ENCODE measurements at regions not wholly inside any gene's neighbourhood (a gene's known extent, or its start where the extent isn't known, plus 50 kb on each side); places are given as distances from the start of the nearest gene placed in this dataset.

DNA sequence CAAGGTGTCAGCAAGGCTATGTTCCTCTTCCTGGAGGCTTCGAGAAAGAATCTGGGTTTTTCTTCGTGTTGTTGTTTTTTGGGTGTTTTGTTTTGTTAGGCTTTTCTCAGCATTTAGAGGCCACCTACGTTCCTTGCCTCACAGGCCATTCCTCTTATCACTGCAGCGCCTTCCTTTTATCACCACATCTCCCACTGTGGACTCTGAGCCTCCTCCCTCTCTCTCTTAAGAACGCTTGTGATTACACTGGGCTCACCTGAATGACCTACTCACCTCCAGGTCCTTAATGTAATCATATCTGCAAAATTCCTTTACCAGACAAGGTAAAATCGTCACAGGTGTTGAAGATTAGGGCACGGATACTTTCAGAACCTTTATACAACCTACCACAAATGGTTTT lies 340.8 kb downstream of the DTWD2 start:
- no peak for DNase-seq
- intact Hi-C loops (cut with micrococcal nuclease), result no loop called here
- no peak overlapping the region for H3K4me3 ChIP-seq
- H3K36me3 ChIP-seq, result no peaks in the 10 kb centered on the region
- no peak overlapping the region for H3K27ac ChIP-seq (replicated peaks)
- TF ChIP-seq, protein P1, sequence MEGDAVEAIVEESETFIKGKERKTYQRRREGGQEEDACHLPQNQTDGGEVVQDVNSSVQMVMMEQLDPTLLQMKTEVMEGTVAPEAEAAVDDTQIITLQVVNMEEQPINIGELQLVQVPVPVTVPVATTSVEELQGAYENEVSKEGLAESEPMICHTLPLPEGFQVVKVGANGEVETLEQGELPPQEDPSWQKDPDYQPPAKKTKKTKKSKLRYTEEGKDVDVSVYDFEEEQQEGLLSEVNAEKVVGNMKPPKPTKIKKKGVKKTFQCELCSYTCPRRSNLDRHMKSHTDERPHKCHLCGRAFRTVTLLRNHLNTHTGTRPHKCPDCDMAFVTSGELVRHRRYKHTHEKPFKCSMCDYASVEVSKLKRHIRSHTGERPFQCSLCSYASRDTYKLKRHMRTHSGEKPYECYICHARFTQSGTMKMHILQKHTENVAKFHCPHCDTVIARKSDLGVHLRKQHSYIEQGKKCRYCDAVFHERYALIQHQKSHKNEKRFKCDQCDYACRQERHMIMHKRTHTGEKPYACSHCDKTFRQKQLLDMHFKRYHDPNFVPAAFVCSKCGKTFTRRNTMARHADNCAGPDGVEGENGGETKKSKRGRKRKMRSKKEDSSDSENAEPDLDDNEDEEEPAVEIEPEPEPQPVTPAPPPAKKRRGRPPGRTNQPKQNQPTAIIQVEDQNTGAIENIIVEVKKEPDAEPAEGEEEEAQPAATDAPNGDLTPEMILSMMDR (IDR thresholded peaks at IDR 0.05; ENCODE audit: borderline replicate concordance), result no peak
- H3K27me3 ChIP-seq (ENCODE audit: low read depth), result no peaks in the 10 kb centered on the region
- no peaks in the 10 kb centered on the region for H3K9me3 ChIP-seq (replicated peaks)
- H3K4me1 ChIP-seq, result no peaks in the 10 kb centered on the region

- Histone ChIP-seq H3K27ac (replicated peaks) (no peak overlapping the region), H3K27me3 (ENCODE audit: low read depth) (no peaks in the 10 kb centered on the region), H3K36me3 (no peaks in the 10 kb centered on the region), H3K4me3 (no peak overlapping the region), H3K9me3 (replicated peaks) (peaks cover 2% of the 10 kb centered on the region), H3K4me1 (no peaks in the 10 kb centered on the region)
- DNase-seq, result no peak
- TF ChIP-seq, protein P1 (IDR thresholded peaks at IDR 0.05; ENCODE audit: borderline replicate concordance), result no peak
- intact Hi-C loops (cut with micrococcal nuclease), result no loop called here
Observed at GRCh38 chr5:118646917-118647316, 341.4 kb downstream of the DTWD2 start.

- DNase-seq, result no peak
- Histone ChIP-seq H3K36me3 (no peaks in the 10 kb centered on the region), H3K4me3 (no peak overlapping the region), H3K9me3 (replicated peaks) (peaks cover 64% of the 10 kb centered on the region), H3K27me3 (ENCODE audit: low read depth) (no peaks in the 10 kb centered on the region), H3K27ac (replicated peaks) (no peak overlapping the region), H3K4me1 (no peaks in the 10 kb centered on the region)
- intact Hi-C loops (cut with micrococcal nuclease), result no loop called here
- TF ChIP-seq, protein P1 (IDR thresholded peaks at IDR 0.05; ENCODE audit: borderline replicate concordance), result no peak
Observed at GRCh38 chr5:118637947-118638670, 350.2 kb downstream of the DTWD2 start.

- H3K4me1 ChIP-seq, result no peaks in the 10 kb centered on the region
- no peak for DNase-seq
- H3K4me3 ChIP-seq, result no peak overlapping the region
Observed at GRCh38 chr5:118628660-118629354, 359.5 kb downstream of the DTWD2 start.

GRCh38 chr5:118620233-118620632 lies 368.1 kb downstream of the DTWD2 start:
- no peaks in the 10 kb centered on the region for H3K9me3 ChIP-seq (replicated peaks)
- TF ChIP-seq, protein P1 (IDR thresholded peaks at IDR 0.05; ENCODE audit: borderline replicate concordance), result no peak
- no peaks in the 10 kb centered on the region for H3K4me1 ChIP-seq
- H3K36me3 ChIP-seq, result no peaks in the 10 kb centered on the region
- no peak overlapping the region for H3K4me3 ChIP-seq
- H3K27me3 ChIP-seq (ENCODE audit: low read depth), result no peaks in the 10 kb centered on the region
- H3K27ac ChIP-seq (replicated peaks), result no peak overlapping the region
- intact Hi-C loops (cut with micrococcal nuclease), result no loop called here
- no peak for DNase-seq

More at GRCh38 chr5:118628660-118629354, 359.5 kb downstream of the DTWD2 start:
- intact Hi-C loops (cut with micrococcal nuclease), result no loop called here
- TF ChIP-seq, protein P1 (IDR thresholded peaks at IDR 0.05; ENCODE audit: borderline replicate concordance), result no peak
- H3K27me3 ChIP-seq (ENCODE audit: low read depth), result no peaks in the 10 kb centered on the region
- H3K36me3 ChIP-seq, result no peaks in the 10 kb centered on the region
- H3K9me3 ChIP-seq (replicated peaks), result peaks cover 10% of the 10 kb centered on the region
- H3K27ac ChIP-seq (replicated peaks), result no peak overlapping the region

All from left ventricle myocardium inferior (tissue), 1 donor.